ENCODE measurements at regions not wholly inside any gene's neighbourhood (a gene's known extent, or its start where the extent isn't known, plus 50 kb on each side); places are given as distances from the start of the nearest gene placed in this dataset.

GRCh38 chrX:15985937-15986336 lies 131.3 kb upstream of the AP1S2 start:
- TF ChIP-seq, protein P1, sequence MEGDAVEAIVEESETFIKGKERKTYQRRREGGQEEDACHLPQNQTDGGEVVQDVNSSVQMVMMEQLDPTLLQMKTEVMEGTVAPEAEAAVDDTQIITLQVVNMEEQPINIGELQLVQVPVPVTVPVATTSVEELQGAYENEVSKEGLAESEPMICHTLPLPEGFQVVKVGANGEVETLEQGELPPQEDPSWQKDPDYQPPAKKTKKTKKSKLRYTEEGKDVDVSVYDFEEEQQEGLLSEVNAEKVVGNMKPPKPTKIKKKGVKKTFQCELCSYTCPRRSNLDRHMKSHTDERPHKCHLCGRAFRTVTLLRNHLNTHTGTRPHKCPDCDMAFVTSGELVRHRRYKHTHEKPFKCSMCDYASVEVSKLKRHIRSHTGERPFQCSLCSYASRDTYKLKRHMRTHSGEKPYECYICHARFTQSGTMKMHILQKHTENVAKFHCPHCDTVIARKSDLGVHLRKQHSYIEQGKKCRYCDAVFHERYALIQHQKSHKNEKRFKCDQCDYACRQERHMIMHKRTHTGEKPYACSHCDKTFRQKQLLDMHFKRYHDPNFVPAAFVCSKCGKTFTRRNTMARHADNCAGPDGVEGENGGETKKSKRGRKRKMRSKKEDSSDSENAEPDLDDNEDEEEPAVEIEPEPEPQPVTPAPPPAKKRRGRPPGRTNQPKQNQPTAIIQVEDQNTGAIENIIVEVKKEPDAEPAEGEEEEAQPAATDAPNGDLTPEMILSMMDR (IDR thresholded peaks at IDR 0.05) = no peak
- TF ChIP-seq POLR2AphosphoS5 (IDR thresholded peaks at IDR 0.05; ENCODE audit: insufficient read depth in 1 of 2, low read depth in 1 of 2) = no peak

Data from vagina (tissue), 2 donors.